Right lobe of liver (tissue), 4 donors: ENCODE measurements at regions not wholly inside any gene's neighbourhood (a gene's known extent, or its start where the extent isn't known, plus 50 kb on each side); places are given as distances from the start of the nearest gene placed in this dataset.
"Not testable (repeated sequence)": the region's sequence is repeated elsewhere in the genome, so short reads cannot be mapped to it uniquely, and the experiment has no call there.

Experiments
- CTCF ChIP-seq, 4 donors: fragments of 200-600 bp in 3 of 4; fragments of 450-650 bp in 1 of 4; IDR thresholded peaks; one replicate each; pipeline versions ENCODE4 v1.5.1 to v1.8.0; 2016 to 2022; ENCODE audit warnings: antibody characterized with exemption in 4 of 4, mild to moderate bottlenecking in 2 of 4
- POLR2A ChIP-seq: fragments of 450-650 bp; IDR thresholded peaks from one replicate; pipeline ENCODE4 v1.6.1; 2017; ENCODE audit warnings: antibody characterized with exemption, mild to moderate bottlenecking
- donor health status: DM: no; HTN: no; CAD: no.
- donor health status: DM: no; HTN: no; CAD: no.
- donor health status: DM: no; HTN: yes; CAD: no.

GRCh38 chr13:18300968-18301367 lies 880.7 kb downstream of the TUBA3C start:
- not testable (repeated sequence) for TF ChIP-seq POLR2A; CTCF (IDR thresholded peaks at IDR 0.05)
